HG02642 (cell line): ENCODE measurements at regions not wholly inside any gene's neighbourhood (a gene's known extent, or its start where the extent isn't known, plus 50 kb on each side); places are given as distances from the start of the nearest gene placed in this dataset.

ENCODE experiments used
- ATAC-seq: cut with Tn5 transposase; IDR thresholded peaks from one replicate; pipeline ENCODE4 v1.9.1; 2021; ENCODE audit warnings: mild to moderate bottlenecking; ENCODE audit not compliant: unreplicated experiment, poor library complexity

DNA sequence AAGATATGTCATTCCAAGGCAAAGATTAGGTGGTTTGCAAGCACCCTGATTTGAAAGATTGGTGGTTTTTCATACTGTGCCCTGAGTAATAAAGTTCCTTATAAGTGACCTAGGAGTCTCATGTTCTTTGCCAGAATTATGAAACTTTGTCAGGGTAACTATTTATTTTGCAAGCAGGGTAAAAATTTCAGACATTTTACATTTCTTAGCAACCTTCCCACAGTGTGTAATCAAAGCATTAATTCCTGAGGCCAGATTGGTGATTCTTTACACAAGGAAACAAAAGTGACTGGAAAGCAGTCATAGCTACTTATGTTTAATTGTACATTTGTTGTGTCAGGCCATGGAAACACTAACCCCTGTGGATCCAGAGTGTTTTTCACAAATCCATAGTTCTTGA, 998.0 kb upstream of the B3GALT2 start:
- ATAC-seq: no peak

DNA sequence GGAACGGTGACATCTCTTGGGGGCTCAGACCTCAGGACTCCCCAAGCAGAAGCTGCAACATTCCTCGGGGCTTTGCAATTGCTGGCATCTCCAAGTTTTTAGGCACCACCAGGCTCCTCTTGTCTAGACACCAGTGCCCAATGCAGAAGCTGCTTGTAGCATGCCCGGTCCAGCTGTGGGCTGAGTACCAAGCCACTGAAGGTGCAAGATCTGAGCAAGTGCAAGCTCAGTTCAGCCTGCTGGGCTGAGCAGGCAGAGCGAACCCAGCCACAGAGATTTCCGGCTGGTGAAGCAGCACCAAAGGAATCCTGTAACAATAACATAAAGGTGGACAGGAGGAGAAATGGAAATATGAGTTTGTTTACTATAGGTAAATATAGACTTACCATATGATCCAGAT, 995.4 kb upstream of the B3GALT2 start:
- ATAC-seq: no peak

DNA sequence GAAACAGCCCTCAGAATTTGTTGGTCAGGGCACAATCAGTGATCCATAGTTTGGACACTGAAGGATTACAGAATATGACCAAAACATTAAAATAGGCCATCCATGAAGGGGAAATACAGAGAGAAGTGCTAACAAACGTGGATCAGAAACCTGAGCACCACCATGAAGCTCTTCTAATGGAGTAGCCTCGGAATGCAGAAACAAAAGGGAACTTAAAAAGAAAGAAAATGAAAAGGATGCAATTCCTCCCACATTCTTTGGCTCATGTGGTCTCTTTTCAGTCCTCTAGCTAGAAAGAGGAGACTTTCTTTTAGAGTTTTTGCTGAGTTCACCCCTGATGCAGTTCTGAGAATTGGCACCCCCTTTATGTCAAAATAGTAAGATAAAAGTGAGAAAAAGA, 989.8 kb upstream of the B3GALT2 start:
- ATAC-seq: no peak

DNA sequence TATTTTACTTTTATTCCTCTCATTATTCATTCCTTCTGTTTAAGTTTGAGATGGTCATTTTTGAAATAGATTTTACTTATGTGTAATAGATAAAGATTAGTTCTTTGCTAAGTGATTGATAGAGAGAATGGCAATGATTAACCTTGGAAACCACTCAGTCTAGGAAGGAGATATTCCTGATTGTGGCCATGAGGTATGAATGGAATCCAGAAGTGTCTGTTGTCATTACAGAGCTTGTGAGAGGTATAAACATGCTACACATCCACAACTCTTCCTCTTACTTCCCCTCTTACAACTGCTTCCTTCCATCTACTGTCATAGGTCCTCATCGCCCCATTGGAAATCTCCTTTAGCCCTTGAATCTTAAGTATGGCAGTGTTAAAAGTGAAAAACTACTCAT, 988.8 kb upstream of the B3GALT2 start:
- ATAC-seq: no peak

DNA sequence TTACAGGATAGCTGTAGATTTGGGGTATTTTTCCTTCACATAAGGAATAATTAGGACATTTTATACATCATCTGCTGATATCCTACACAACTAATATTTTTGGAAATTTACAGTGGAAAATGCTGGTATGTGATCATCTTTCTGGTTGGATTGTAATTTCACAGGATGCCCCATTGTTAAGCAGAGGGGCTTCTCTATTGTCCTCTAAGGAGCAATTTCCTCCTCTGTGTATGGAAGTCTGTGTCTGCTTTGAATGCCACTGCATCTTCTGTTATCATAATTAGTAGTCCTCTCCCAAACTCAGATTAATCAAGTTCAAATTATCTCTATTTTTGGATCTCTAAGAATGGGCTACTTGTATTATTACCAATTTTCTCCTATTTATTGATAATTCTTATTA, 988.1 kb upstream of the B3GALT2 start:
- no peak for ATAC-seq

DNA sequence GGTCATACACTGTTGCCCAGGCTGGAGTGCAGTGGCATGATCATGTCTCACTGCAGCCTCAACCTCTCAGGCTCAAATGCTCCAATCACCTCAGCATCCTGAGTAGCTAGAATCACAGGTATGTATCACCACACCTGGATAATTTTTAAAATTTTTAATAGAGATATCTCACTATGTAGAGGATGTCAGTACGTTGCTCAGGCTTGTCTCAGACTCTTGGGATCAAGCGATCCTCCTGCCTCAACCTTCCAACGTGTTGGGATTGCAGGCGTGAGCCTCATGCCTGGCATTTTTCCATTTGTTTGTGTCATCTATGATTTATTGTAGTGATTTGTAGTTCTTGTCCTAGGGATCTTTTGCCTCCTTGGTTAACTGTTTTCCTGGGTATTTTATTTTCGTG, 985.2 kb upstream of the B3GALT2 start:
- no peak for ATAC-seq

GRCh38 chr1:194167956-194168640, 981.7 kb upstream of the B3GALT2 start:
- ATAC-seq: no peak

- ATAC-seq: no peak
Observed at GRCh38 chr1:194164755-194165154, 978.3 kb upstream of the B3GALT2 start.

GRCh38 chr1:194161591-194161990, 975.2 kb upstream of the B3GALT2 start:
- ATAC-seq: no peak

GRCh38 chr1:194159941-194160340, 973.5 kb upstream of the B3GALT2 start:
- ATAC-seq: no peak

- ATAC-seq: no peak
Observed at GRCh38 chr1:194155962-194156361, 969.5 kb upstream of the B3GALT2 start.

DNA sequence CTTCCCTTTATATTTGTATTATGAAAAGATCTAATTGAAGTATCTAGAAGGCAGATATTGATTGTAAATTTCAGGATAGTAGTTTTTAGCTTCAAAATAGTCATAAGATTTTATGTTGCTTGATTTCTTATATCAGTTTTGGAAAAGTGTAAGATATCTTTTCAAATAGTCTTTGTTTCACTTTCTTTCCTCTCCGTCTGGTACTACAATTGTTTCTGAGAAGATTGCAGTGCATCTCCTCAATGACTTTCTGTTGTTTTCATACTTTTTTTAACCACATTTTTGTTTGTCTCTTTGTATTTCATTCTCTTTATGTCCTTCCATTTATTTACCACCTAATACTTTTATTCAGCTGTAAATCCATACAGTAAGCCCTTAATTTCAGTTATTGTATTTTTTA, 964.6 kb upstream of the B3GALT2 start:
- no peak for ATAC-seq

- ATAC-seq: no peak
Observed at GRCh38 chr1:194150242-194150641, 963.8 kb upstream of the B3GALT2 start.

DNA sequence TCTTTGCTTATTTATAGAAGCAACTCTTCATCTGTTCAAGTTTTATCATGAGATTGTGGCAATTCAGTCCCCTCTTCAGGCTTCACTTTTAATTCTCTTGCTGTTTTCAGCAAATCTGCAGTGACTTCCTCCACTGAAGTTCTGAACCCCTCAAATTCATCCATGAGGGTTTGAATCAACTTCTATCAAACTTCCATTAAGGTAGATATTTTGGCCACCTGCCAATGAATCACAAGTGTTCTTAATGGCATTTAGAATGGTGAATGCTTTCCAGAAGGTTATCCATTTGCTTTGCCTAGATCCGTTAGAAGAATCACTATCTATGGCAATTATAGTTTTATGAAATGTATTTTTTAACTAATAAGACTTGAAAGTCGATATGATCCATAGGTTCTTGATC, 946.7 kb upstream of the B3GALT2 start:
- no peak for ATAC-seq

GRCh38 chr1:194118086-194118485, 931.7 kb upstream of the B3GALT2 start:
- ATAC-seq: no peak

DNA sequence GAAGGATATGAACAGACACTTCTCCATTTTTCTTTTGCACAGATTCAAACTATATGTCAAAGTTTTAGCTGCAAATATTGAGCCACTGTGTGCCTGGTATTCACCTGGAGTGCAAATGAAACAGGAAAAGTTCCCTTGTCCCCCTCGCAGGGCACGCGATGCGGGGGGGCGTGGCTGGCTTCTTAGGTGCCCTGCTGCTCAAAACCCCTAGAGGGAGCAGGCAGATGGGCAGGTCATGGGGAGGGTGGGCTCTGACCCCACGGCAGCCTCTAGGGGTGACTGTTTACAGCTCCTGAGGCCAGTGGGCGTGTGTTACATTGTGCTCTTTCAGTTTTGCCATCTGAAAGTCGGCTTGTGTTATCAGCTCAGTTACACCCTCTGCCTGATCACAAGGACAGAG, 931.2 kb upstream of the B3GALT2 start:
- no peak for ATAC-seq

- no peak for ATAC-seq
Observed at GRCh38 chr1:194114288-194114687, 927.9 kb upstream of the B3GALT2 start.

- ATAC-seq: no peak
Observed at GRCh38 chr1:194105381-194105780, 919.0 kb upstream of the B3GALT2 start.

- ATAC-seq: no peak
Observed at GRCh38 chr1:194104247-194104844, 917.9 kb upstream of the B3GALT2 start.

- ATAC-seq: no peak
Observed at GRCh38 chr1:194103516-194104246, 917.3 kb upstream of the B3GALT2 start.

DNA sequence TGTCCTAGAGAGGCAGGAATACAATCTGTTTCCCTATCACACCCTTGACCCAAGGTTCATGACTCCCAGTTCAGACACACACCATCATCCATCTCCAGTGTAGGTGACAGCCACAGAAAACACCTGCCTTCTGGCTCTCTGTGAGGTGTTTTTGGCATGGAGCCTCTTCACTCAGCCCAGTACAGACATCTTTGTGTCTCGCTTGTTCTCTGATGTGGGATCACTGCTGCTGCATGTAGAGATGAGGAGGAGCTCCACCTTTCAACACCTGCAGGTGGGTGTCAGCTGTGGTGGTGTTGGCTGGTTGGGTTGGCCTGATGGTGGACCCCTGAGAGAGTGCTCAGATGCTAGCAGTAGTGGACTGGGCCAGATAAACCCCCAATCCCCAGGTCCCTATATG, 916.7 kb upstream of the B3GALT2 start:
- no peak for ATAC-seq

GRCh38 chr1:194102607-194103006, 916.2 kb upstream of the B3GALT2 start:
- ATAC-seq: no peak
